ENCODE measurements at regions not wholly inside any gene's neighbourhood (a gene's known extent, or its start where the extent isn't known, plus 50 kb on each side); places are given as distances from the start of the nearest gene placed in this dataset.

DNA sequence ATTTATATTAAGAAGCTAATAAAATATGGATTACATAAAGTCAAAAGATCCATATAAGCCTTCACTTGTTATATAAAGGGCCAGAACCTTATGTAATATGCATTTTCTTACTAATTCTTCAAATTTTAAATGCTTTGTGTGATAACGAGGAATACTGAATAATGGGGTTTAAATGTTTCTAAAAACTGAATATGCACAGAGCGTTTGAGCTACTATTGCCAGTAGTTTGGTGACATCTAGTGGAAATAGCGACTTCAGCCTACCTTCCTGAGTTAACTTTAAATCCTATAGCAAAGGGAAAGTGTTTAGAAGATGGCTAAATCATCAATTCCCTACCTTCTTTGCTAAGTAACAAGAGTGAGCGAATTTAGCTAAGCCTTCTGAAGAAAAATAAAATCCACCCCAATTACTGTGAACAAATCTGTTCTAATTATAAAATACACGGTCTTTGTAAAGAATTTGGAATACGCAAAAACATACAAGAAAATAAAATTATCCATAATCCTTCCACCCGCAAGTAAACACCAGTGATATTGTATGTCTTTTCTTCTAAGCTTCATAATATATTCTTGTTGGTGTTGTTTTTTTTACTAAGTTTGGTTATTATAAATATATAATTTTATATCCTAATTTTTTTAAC lies 115.5 kb upstream of the G2E3 start:
- 42% methylated on average over 7 of the region's 7 CpGs for WGBS, 2 donors
- Histone ChIP-seq H3K36me3 (no peaks in the 10 kb centered on the region), H3K27ac (no peak overlapping the region), H3K27me3 (no peaks in the 10 kb centered on the region), H3K4me1 (no peaks in the 10 kb centered on the region), H3K4me3 (no peak overlapping the region), H3K9me3 (no peaks in the 10 kb centered on the region)
- intact Hi-C loops (cut with DNase I), result no loop called here
- DNase-seq, result no peak
- TF ChIP-seq POLR2A (IDR thresholded peaks at IDR 0.05), result no peak
- TF ChIP-seq, protein P1, sequence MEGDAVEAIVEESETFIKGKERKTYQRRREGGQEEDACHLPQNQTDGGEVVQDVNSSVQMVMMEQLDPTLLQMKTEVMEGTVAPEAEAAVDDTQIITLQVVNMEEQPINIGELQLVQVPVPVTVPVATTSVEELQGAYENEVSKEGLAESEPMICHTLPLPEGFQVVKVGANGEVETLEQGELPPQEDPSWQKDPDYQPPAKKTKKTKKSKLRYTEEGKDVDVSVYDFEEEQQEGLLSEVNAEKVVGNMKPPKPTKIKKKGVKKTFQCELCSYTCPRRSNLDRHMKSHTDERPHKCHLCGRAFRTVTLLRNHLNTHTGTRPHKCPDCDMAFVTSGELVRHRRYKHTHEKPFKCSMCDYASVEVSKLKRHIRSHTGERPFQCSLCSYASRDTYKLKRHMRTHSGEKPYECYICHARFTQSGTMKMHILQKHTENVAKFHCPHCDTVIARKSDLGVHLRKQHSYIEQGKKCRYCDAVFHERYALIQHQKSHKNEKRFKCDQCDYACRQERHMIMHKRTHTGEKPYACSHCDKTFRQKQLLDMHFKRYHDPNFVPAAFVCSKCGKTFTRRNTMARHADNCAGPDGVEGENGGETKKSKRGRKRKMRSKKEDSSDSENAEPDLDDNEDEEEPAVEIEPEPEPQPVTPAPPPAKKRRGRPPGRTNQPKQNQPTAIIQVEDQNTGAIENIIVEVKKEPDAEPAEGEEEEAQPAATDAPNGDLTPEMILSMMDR (IDR thresholded peaks at IDR 0.05), result peak in 4 of 6 experiments; percentile 22 to 31 (median 25)

DNA sequence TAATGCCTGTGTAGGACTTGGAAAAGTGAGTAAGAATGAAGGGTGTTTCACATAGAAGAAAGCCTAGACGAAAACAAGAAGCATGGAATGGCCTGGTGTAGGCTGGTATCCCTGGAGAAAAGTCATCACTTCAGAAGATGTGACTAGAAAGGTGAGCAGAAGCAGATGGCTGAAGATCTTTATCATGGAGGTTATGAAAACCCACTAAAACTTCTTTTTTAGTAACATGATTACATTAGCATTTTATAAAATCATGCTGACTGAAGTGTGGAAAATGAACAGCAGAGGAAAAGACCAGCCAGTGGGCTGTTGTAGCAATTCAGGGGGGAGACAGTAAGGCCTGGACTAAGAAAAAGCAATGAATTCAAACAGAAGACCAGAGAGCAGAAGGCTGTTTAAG lies 114.5 kb upstream of the G2E3 start:
- H3K36me3 ChIP-seq, result no peaks in the 10 kb centered on the region
- no peak for TF ChIP-seq POLR2A (IDR thresholded peaks at IDR 0.05)
- TF ChIP-seq, protein P1 (IDR thresholded peaks at IDR 0.05), result no peak
- no peak for DNase-seq
- intact Hi-C loops (cut with DNase I), result no loop called here
- no peaks in the 10 kb centered on the region for H3K4me1 ChIP-seq
- no peaks in the 10 kb centered on the region for H3K9me3 ChIP-seq
- H3K27ac ChIP-seq, result no peak overlapping the region
- H3K27me3 ChIP-seq, result no peaks in the 10 kb centered on the region
- WGBS, 2 donors, result 70 to 80% methylated on average over 1 of the region's 1 CpG
- no peak overlapping the region for H3K4me3 ChIP-seq

DNA sequence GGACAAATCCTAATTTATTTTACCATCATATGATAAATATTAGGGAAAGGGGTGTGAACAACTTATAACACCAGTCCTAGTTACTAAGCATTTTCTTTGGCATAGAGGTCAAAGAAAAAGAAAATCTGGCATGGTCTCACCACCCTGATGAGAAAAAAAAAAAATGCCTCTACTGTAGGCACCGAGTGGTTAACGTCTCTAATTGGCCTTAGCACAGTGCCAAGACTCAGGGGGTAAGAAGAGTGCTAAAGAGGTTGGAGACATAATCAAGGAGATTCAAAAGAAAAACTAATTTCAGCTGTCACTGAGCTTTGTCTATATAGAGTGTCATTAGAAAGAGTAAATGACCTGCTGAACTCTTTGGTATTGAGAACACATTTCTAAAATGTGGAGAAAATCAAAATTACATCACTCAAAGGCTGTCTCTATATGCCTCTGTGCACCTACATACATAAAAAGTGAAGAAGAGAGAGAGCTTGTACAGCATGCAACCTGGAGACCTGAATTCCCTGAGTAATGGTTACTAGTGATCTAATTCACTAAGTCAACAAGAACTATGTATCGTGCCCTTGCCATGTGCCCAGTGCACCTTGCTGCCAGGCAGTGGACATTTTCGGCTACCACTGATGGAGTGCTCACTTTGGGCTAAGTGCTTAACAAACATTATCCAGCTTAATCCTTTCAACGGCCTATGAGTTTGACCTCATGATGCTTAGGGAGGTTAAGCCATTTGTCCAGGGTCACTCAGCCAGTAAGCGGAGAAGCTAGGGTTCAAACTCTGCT lies 113.8 kb upstream of the G2E3 start:
- no peak for DNase-seq
- WGBS, 2 donors, result 64 to 66% methylated on average over 6 of the region's 6 CpGs

DNA sequence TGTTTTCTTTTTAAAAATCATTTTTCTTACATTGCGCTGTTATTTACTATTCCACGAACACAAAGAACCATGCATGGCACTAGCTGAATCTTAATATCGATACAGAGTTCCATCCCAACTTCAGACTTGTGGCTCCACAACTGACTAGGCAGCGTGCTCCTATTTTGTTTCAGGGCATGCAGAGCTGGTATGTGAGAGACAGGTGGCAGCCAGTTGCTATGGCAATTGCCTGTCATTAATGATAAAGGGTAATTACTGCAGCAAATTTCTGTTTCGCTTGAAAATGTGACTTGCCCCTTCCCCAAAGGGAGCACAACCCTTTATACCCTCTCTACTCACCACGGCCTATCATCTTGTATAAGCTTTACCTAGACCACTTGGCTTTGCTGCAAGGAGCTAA lies 113.1 kb upstream of the G2E3 start:
- DNase-seq, result no peak
- H3K4me3 ChIP-seq, result no peak overlapping the region
- intact Hi-C loops (cut with DNase I), result no loop called here
- H3K36me3 ChIP-seq, result no peaks in the 10 kb centered on the region
- no peaks in the 10 kb centered on the region for H3K4me1 ChIP-seq
- no peaks in the 10 kb centered on the region for H3K27me3 ChIP-seq
- no peak overlapping the region for H3K27ac ChIP-seq
- WGBS, 2 donors, result 80 to 83% methylated on average over 6 of the region's 6 CpGs
- TF ChIP-seq POLR2A (IDR thresholded peaks at IDR 0.05), result no peak
- TF ChIP-seq, protein P1 (IDR thresholded peaks at IDR 0.05), result no peak
- no peaks in the 10 kb centered on the region for H3K9me3 ChIP-seq

More for the DNA sequence above, 113.8 kb upstream of the G2E3 start:
- TF ChIP-seq POLR2A (IDR thresholded peaks at IDR 0.05), result no peak
- TF ChIP-seq, protein P1 (IDR thresholded peaks at IDR 0.05), result no peak
- intact Hi-C loops (cut with DNase I), result no loop called here
- Histone ChIP-seq H3K27me3 (no peaks in the 10 kb centered on the region), H3K9me3 (no peaks in the 10 kb centered on the region), H3K4me1 (no peaks in the 10 kb centered on the region), H3K36me3 (no peaks in the 10 kb centered on the region), H3K27ac (no peak overlapping the region), H3K4me3 (no peak overlapping the region)

Measured in esophagus squamous epithelium (tissue), 5 donors.